IMR-90 (cell line): ENCODE measurements at regions not wholly inside any gene's neighbourhood (a gene's known extent, or its start where the extent isn't known, plus 50 kb on each side); places are given as distances from the start of the nearest gene placed in this dataset.

Source experiments
- ATAC-seq: fragments of 200-7000 bp; cut with Tn5 transposase; 2 replicates; pipeline ENCODE4 v1.9.1; 2020; ENCODE audit warnings: low read depth, mild to moderate bottlenecking, moderate library complexity
- BruUV-seq: library from RNA; stranded (reverse); fragments of 400-500 nt; replicated peaks from 2 replicates; lab custom pipeline; 2021; lab: Mats Ljungman, UMichigan
- CTCF ChIA-PET: fragments of 300-600 bp; formaldehyde crosslinking; extraction: SDS; loops from one replicate; lab custom pipeline; 2021; ENCODE audit warnings: antibody characterized with exemption; lab: Yijun Ruan, JAX
- POLR2A ChIA-PET: fragments of 300-600 bp; sonication (Branson Sonifier 250); formaldehyde crosslinking; loops from one replicate; lab custom pipeline; 2022; ENCODE audit warnings: antibody characterized with exemption; ENCODE audit not compliant: unreplicated experiment; lab: Charles Lee
- DNase-seq: peaks from one replicate; pipeline ENCODE4 v3.0.0; 2013
- H2AFZ ChIP-seq: replicated peaks from 2 replicates; pipeline ENCODE3; 2013; ENCODE audit warnings: low read length, mild to moderate bottlenecking; ENCODE audit not compliant: poor library complexity
- H2AK5ac ChIP-seq: 2 replicates; pipeline ENCODE4 v1.6.1; 2013; ENCODE audit warnings: low read depth, low read length, inconsistent platforms
- H2AK9ac ChIP-seq: replicated peaks from 2 replicates; pipeline ENCODE3; 2013; ENCODE audit warnings: mild to moderate bottlenecking, low read depth, low read length, moderate library complexity; ENCODE audit not compliant: poor library complexity
- H2BK120ac ChIP-seq: 2 replicates; pipeline ENCODE4 v1.6.1; 2013; ENCODE audit warnings: low read depth, low read length, inconsistent platforms
- H2BK15ac ChIP-seq: 3 replicates; pipeline ENCODE4 v1.6.1; 2013; ENCODE audit warnings: low read depth, low read length, inconsistent platforms
- H2BK20ac ChIP-seq: 2 replicates; pipeline ENCODE4 v1.6.1; 2013; ENCODE audit warnings: low read depth, mild to moderate bottlenecking, inconsistent platforms, low read length, moderate library complexity
- H2BK5ac ChIP-seq: 2 replicates; pipeline ENCODE4 v1.6.1; 2013; ENCODE audit warnings: mild to moderate bottlenecking, low read depth, low read length, inconsistent platforms; ENCODE audit not compliant: poor library complexity, severe bottlenecking
- H3K14ac ChIP-seq: replicated peaks from 2 replicates; pipeline ENCODE4 v1.6.1; 2013; ENCODE audit warnings: low read depth, low read length, inconsistent platforms
- H3K18ac ChIP-seq: 2 replicates; pipeline ENCODE4 v1.6.1; 2013; ENCODE audit warnings: low read depth, low read length, control low read depth
- H3K23ac ChIP-seq: 2 replicates; pipeline ENCODE4 v1.6.1; 2013; ENCODE audit warnings: low read depth, low read length, inconsistent platforms
- H3K27ac ChIP-seq: 2 replicates; pipeline ENCODE4 v1.5.1; 2013; ENCODE audit warnings: mild to moderate bottlenecking, control low read depth, low read length; ENCODE audit not compliant: insufficient read depth
- H3K27me3 ChIP-seq: 2 replicates; pipeline ENCODE4 v1.6.1; 2013; ENCODE audit warnings: low read length; ENCODE audit not compliant: control insufficient read depth, insufficient read depth
- H3K36me3 ChIP-seq: 2 replicates; pipeline ENCODE4 v1.6.1; 2013; ENCODE audit warnings: low read length, mixed read lengths; ENCODE audit not compliant: control insufficient read depth, insufficient read depth
- H3K4ac ChIP-seq: 2 replicates; pipeline ENCODE4 v1.6.1; 2013; ENCODE audit warnings: low read depth, low read length, inconsistent platforms
- H3K4me1 ChIP-seq: 2 replicates; pipeline ENCODE4 v1.6.1; 2013; ENCODE audit warnings: low read length, mixed read lengths; ENCODE audit not compliant: control insufficient read depth, insufficient read depth
- H3K4me2 ChIP-seq: 2 replicates; pipeline ENCODE4 v1.6.1; 2013; ENCODE audit warnings: low read depth, mild to moderate bottlenecking, control low read depth, low read length, moderate library complexity
- H3K4me3 ChIP-seq: 2 replicates; pipeline ENCODE4 v1.5.1; 2013; ENCODE audit warnings: low read depth, mild to moderate bottlenecking, control low read depth, low read length, moderate library complexity; ENCODE audit not compliant: insufficient read depth
- H3K56ac ChIP-seq: 2 replicates; pipeline ENCODE4 v1.6.1; 2013; ENCODE audit warnings: low read length, inconsistent platforms; ENCODE audit not compliant: insufficient read depth; ENCODE audit errors: extremely low read depth
- H3K79me1 ChIP-seq, 2 experiments: 2 replicates each; pipeline ENCODE4 v1.6.1; 2013; ENCODE audit warnings: low read length in 2 of 2, inconsistent platforms in 1 of 2, low read depth in 1 of 2
- H3K9ac ChIP-seq: 2 replicates; pipeline ENCODE4 v1.6.1; 2013; ENCODE audit warnings: low read depth, low read length, control low read depth
- H3K9me1 ChIP-seq: 2 replicates; pipeline ENCODE4 v1.6.1; 2013; ENCODE audit warnings: low read length, inconsistent platforms; ENCODE audit not compliant: insufficient read depth
- H3K9me3 ChIP-seq: 2 replicates; pipeline ENCODE4 v1.6.1; 2013; ENCODE audit warnings: low read length; ENCODE audit not compliant: control insufficient read depth, insufficient read depth
- H4K20me1 ChIP-seq: 2 replicates; pipeline ENCODE4 v1.6.1; 2013; ENCODE audit warnings: low read length, inconsistent platforms; ENCODE audit not compliant: insufficient read depth
- H4K5ac ChIP-seq: 2 replicates; pipeline ENCODE4 v1.6.1; 2013; ENCODE audit warnings: mild to moderate bottlenecking, low read depth, low read length, control low read depth
- H4K8ac ChIP-seq, 2 experiments: 2 replicates each; pipeline ENCODE4 v1.6.1; 2013; ENCODE audit warnings: low read depth in 2 of 2, low read length in 2 of 2, control low read depth in 1 of 2, inconsistent platforms in 1 of 2
- H4K91ac ChIP-seq: 2 replicates; pipeline ENCODE4 v1.6.1; 2013; ENCODE audit warnings: low read depth, low read length, inconsistent platforms; ENCODE audit not compliant: insufficient read depth
- MAFK ChIP-seq: IDR thresholded peaks from 2 replicates; pipeline ENCODE4 v1.6.1; 2012; ENCODE audit warnings: low read depth, low read length, improper control_type of control experiment
- WGBS, 2 experiments: methylation state at CpG; one replicate each; pipeline versions ENCODE4 v1.1.5 to v1.1.7; 2013; ENCODE audit warnings: missing lambda C conversion rate in 2 of 2; ENCODE audit not compliant: insufficient read length in 1 of 2; ENCODE audit errors: extremely low coverage in 2 of 2; 5-methylcytosine and 5-hydroxymethylcytosine counted together
- dilution Hi-C: fragments of 300-500 bp; cut with HindIII; formaldehyde crosslinking; loops from one replicate; pipeline ENCODE4 v1.14.3; 2018; ENCODE audit warnings: low sequenced_read_pairs; ENCODE audit not compliant: unreplicated experiment
- in situ Hi-C: fragments of 300-500 bp; cut with MboI; formaldehyde crosslinking; loops from 3 replicates; pipeline ENCODE4 v1.14.3; 2019; ENCODE audit warnings: low sequenced_read_pairs, inconsistent platforms, mixed read lengths
- intact Hi-C: fragments of 100-400 bp; cut with micrococcal nuclease; formaldehyde crosslinking; loops from 2 replicates; pipeline ENCODE4 v1.10.0; 2022
- TF ChIP-seq, protein P1 (sequence below): conservative IDR thresholded peaks from 2 replicates; pipeline ENCODE4 v1.5.1; 2012; ENCODE audit warnings: mild to moderate bottlenecking, low read depth, low read length, improper control_type of control experiment

DNA sequence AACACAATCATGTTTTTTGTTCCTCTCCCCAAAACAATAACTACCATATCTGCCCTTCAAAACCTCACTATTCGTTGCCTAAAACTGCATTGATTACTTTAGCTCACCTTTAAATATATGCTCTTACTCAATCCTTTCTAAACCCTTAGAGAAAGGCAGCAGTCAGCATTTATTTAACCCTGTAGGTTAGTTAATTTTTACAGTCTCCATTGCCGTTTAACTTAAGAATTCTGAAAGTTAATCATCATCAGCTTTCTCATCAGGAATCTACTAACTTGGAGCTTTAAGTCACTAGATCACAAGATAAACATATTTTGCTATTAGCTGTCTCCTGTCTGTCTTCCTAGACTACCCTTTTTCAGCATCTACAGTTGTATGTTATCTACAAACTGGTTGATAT lies 991.9 kb downstream of the EPHA7 start:
- no CpG with 5 or more reads among the region's 2 CpGs for WGBS, 2 experiments
- Histone ChIP-seq H2AK9ac (no peak overlapping the region), H3K14ac (no peak overlapping the region), H3K9ac (no peak overlapping the region), H2BK5ac (no peak overlapping the region), H3K56ac (no peak overlapping the region), H3K9me3 (no peaks in the 10 kb centered on the region), H4K8ac (no peak overlapping the region), H4K91ac (no peak overlapping the region), H2BK120ac (no peak overlapping the region), H3K27me3 (no peaks in the 10 kb centered on the region), H2BK15ac (no peak overlapping the region), H3K18ac (no peak overlapping the region), H4K20me1 (no peaks in the 10 kb centered on the region), H3K79me1 (no peaks in the 10 kb centered on the region), H3K4ac (no peak overlapping the region), H3K27ac (no peak overlapping the region), H3K36me3 (no peaks in the 10 kb centered on the region), H4K5ac (no peak overlapping the region), H3K4me3 (no peak overlapping the region), H3K9me1 (no peaks in the 10 kb centered on the region), H2AFZ (no peak overlapping the region), H3K4me1 (no peaks in the 10 kb centered on the region), H2AK5ac (no peak overlapping the region), H3K4me2 (no peak overlapping the region), H2BK20ac (no peak overlapping the region), H3K23ac (no peak overlapping the region)
- no peak for ATAC-seq
- ChIA-PET POLR2A (no interaction called here), CTCF (no interaction called here)
- TF ChIP-seq, protein P1, sequence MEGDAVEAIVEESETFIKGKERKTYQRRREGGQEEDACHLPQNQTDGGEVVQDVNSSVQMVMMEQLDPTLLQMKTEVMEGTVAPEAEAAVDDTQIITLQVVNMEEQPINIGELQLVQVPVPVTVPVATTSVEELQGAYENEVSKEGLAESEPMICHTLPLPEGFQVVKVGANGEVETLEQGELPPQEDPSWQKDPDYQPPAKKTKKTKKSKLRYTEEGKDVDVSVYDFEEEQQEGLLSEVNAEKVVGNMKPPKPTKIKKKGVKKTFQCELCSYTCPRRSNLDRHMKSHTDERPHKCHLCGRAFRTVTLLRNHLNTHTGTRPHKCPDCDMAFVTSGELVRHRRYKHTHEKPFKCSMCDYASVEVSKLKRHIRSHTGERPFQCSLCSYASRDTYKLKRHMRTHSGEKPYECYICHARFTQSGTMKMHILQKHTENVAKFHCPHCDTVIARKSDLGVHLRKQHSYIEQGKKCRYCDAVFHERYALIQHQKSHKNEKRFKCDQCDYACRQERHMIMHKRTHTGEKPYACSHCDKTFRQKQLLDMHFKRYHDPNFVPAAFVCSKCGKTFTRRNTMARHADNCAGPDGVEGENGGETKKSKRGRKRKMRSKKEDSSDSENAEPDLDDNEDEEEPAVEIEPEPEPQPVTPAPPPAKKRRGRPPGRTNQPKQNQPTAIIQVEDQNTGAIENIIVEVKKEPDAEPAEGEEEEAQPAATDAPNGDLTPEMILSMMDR = no peak
- peak; percentile 52; the same call in 1 of the 2 replicates for TF ChIP-seq MAFK
- intact Hi-C loops (no loop called here), dilution Hi-C loops (no loop called here), in situ Hi-C loops (no loop called here)
- no TSS peak for BruUV-seq
- DNase-seq = no peak
